Stomach (tissue), 8 donors: ENCODE measurements at regions not wholly inside any gene's neighbourhood (a gene's known extent, or its start where the extent isn't known, plus 50 kb on each side); places are given as distances from the start of the nearest gene placed in this dataset.
"Not testable (repeated sequence)": the region's sequence is repeated elsewhere in the genome, so short reads cannot be mapped to it uniquely, and the experiment has no call there.

Experiments
- DNase-seq, 2 donors: peaks; one replicate each; pipeline versions ENCODE4 v3.0.0 to v3.0.0-alpha.2; 2013 to 2019
- H3K27ac ChIP-seq, 5 donors: fragments of 200-600 bp in 4 of 5; sonication (generic) in 4 of 5; one replicate each; pipeline ENCODE4 v1.5.1; 2013 to 2019; ENCODE audit warnings: mild to moderate bottlenecking in 1 of 5, moderate library complexity in 1 of 5
- H3K27me3 ChIP-seq, 3 donors: fragments of 200-600 bp; sonication (generic); one replicate each; pipeline ENCODE4 v1.5.1; 2017 to 2019; ENCODE audit warnings: mixed run types in 1 of 3
- H3K36me3 ChIP-seq, 4 donors: fragments of 200-600 bp; sonication (generic); 1 replicate in 3 of 4; 2 replicates in 1 of 4; pipeline ENCODE4 v1.5.1; 2016 to 2019
- H3K4me1 ChIP-seq, 4 donors: fragments of 200-600 bp; sonication (generic); one replicate each; pipeline ENCODE4 v1.5.1; 2016 to 2019
- H3K4me3 ChIP-seq, 4 donors: fragments of 200-600 bp; sonication (generic) in 3 of 4; one replicate each; pipeline ENCODE4 v1.5.1; 2016 to 2019; ENCODE audit warnings: mild to moderate bottlenecking in 1 of 4
- H3K9me3 ChIP-seq, 4 donors: fragments of 200-600 bp; sonication (generic); one replicate each; pipeline ENCODE4 v1.5.1; 2016 to 2019
- CTCF ChIP-seq, 7 experiments: fragments of 450-650 bp in 4 of 7; fragments of 200-600 bp in 3 of 7; sonication (generic) in 3 of 7; IDR thresholded peaks; one replicate each; pipeline ENCODE4 v1.5.1; 2016 to 2019; ENCODE audit warnings: antibody characterized with exemption in 7 of 7, control low read depth in 2 of 7, mild to moderate bottlenecking in 1 of 7
- EP300 ChIP-seq: sonication (generic); formaldehyde crosslinking; IDR thresholded peaks from one replicate; pipeline ENCODE4 v1.6.1; 2017; ENCODE audit warnings: antibody characterized with exemption
- POLR2A ChIP-seq, 4 donors: fragments of 450-650 bp; IDR thresholded peaks; one replicate each; pipeline ENCODE4 v1.6.1; 2016; ENCODE audit warnings: antibody characterized with exemption in 4 of 4, control low read depth in 2 of 4, mild to moderate bottlenecking in 1 of 4, moderate library complexity in 1 of 4
- POLR2AphosphoS5 ChIP-seq, 3 donors: sonication (generic); formaldehyde crosslinking; IDR thresholded peaks; one replicate each; pipeline ENCODE4 v1.6.1; 2016; ENCODE audit warnings: antibody characterized with exemption in 3 of 3
- WGBS, 5 donors: extraction: QIAGEN DNeasy Blood & Tissue Kit in 3 of 5; methylation state at CpG; one replicate each; pipeline versions ENCODE4 v1.1.5 to v1.1.7; 2013 to 2018; 5-methylcytosine and 5-hydroxymethylcytosine counted together
- intact Hi-C: fragments of 100-400 bp; cut with DNase I; formaldehyde crosslinking; loops from one replicate; pipeline ENCODE4 v1.15.1; 2023; ENCODE audit warnings: low total_unique reads
- donor health status: healthy with polysubstance abuse.
- donor health status: Bipolar disorder and iron deficiency.
- donor health status: healthy.

DNA sequence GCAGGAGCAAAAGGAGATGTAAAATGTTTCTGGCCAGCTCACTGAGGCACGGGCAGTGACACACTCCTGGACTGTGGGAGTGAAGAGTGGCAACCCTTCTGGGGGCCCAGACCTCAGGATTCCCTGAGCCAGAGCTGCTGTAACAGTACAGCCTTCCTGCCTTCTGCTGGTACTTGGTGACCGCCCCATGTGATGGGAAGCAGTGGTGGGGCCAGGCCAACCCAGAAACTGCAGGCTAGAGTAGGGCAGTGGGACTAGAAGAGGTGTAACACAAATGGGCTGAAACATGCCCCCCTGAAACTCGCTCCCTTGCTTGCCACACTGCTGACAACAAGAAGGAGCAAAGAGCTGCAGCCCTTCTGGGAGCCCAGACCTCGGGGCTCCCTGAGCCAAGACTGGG is 217.1 kb upstream of the TRPC4 start:
- DNase-seq: no peak
- intact Hi-C loops: no loop called here
- Histone ChIP-seq H3K4me1 (no peaks in the 10 kb centered on the region), H3K27ac (no peak overlapping the region), H3K27me3 (no peaks in the 10 kb centered on the region), H3K36me3 (peaks cover 0 to 10% (median 6%) of the 10 kb centered on the region in 4 donors), H3K4me3 (no peak overlapping the region), H3K9me3 (peaks cover 0 to 38% (median 24%) of the 10 kb centered on the region in 4 donors)
- 77 to 92% (median 81%) methylated on average over 4 of the region's 4 CpGs for WGBS, 5 donors
- no peak for TF ChIP-seq POLR2AphosphoS5 (IDR thresholded peaks at IDR 0.05)
- TF ChIP-seq CTCF (IDR thresholded peaks at IDR 0.05): no peak
- no peak for TF ChIP-seq POLR2A (IDR thresholded peaks at IDR 0.05)
- no peak for TF ChIP-seq EP300

DNA sequence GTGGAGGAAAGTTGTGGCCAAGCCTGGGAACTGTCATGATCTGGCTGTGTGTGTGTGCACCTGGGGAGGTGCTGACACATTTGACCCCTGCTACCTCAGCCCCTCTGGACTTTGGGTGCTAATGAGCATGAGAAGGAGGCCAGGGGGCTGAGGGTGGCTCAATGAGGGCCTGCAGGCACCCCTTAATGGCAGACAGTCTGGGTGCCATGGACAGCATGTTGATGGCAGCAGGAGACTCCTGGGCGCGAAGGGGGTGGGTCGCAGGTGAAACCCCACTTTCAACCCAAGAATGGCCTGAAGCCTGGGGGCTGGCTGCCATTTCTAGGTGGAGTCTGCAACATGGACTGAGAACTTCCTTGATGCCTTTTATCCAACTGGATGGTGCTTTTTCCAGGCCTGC is 216.4 kb upstream of the TRPC4 start:
- 79 to 100% (median 93%) methylated on average over 3 of the region's 3 CpGs for WGBS, 5 donors
- TF ChIP-seq EP300: no peak
- no peak for TF ChIP-seq POLR2A (IDR thresholded peaks at IDR 0.05)
- TF ChIP-seq CTCF (IDR thresholded peaks at IDR 0.05): no peak
- TF ChIP-seq POLR2AphosphoS5 (IDR thresholded peaks at IDR 0.05): no peak
- DNase-seq: no peak
- no peak overlapping the region for H3K4me3 ChIP-seq
- intact Hi-C loops: no loop called here
- H3K27ac ChIP-seq: no peak overlapping the region
- no peaks in the 10 kb centered on the region for H3K27me3 ChIP-seq
- peaks cover 0 to 43% (median 26%) of the 10 kb centered on the region in 4 donors for H3K9me3 ChIP-seq
- no peaks in the 10 kb centered on the region for H3K4me1 ChIP-seq
- H3K36me3 ChIP-seq: peaks cover 0 to 10% (median 6%) of the 10 kb centered on the region in 4 donors

DNA sequence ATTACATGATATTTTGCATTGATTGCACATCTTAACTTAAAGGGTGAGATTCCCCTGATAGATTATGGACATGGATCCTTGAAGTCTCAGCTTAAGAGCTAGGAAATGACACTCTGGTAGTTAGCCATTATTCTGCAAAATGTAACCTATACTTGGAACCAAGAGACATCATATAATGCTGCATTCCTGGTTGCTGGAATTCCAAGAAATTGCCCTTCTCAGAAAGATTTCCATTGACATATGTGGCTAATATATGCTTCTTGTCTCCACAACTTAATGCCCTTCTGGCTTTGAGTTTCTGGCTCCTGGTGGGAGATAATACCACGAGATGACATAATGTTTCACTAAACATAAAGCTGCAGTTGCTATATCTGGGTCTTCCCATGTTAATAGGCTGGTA is 204.4 kb upstream of the TRPC4 start:
- TF ChIP-seq EP300: no peak
- TF ChIP-seq POLR2A (IDR thresholded peaks at IDR 0.05): no peak
- no peak for TF ChIP-seq POLR2AphosphoS5 (IDR thresholded peaks at IDR 0.05)
- TF ChIP-seq CTCF (IDR thresholded peaks at IDR 0.05): no peak
- WGBS, 5 donors: 63 to 84% (median 75%) methylated on average over 1 of the region's 1 CpG

DNA sequence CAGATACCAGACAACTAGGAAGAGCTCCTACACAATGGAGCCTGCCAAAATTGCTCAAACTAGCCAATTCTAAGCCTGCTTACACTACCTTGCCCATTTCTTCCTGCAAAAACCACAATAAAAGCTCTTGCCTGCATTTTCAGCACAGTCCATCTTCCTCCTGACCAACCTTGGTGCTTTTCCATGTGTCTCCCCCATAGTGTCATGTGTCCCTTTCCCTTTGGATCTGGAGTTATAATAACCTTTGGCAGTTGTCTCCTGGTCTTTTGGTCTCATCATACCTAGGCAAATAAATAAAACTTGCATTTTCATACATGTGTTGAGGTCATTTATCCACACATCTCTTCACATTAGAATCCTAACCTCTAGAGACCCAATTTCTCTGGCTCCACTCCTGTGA is 203.1 kb upstream of the TRPC4 start:
- TF ChIP-seq EP300: no peak
- TF ChIP-seq POLR2AphosphoS5 (IDR thresholded peaks at IDR 0.05): no peak
- no peak for TF ChIP-seq CTCF (IDR thresholded peaks at IDR 0.05)
- TF ChIP-seq POLR2A (IDR thresholded peaks at IDR 0.05): no peak
- Histone ChIP-seq H3K4me1 (no peaks in the 10 kb centered on the region), H3K27ac (no peak overlapping the region), H3K36me3 (no peaks in the 10 kb centered on the region), H3K9me3 (peaks cover 0 to 5% (median 2%) of the 10 kb centered on the region in 4 donors), H3K4me3 (no peak overlapping the region), H3K27me3 (no peaks in the 10 kb centered on the region)
- DNase-seq: no peak
- intact Hi-C loops: no loop called here

More for the DNA sequence above, 204.4 kb upstream of the TRPC4 start:
- no peak overlapping the region for H3K27ac ChIP-seq
- no peak overlapping the region for H3K4me3 ChIP-seq
- no peaks in the 10 kb centered on the region for H3K9me3 ChIP-seq
- intact Hi-C loops: no loop called here
- no peak for DNase-seq
- no peaks in the 10 kb centered on the region for H3K27me3 ChIP-seq
- H3K4me1 ChIP-seq: no peaks in the 10 kb centered on the region
- no peaks in the 10 kb centered on the region for H3K36me3 ChIP-seq

DNA sequence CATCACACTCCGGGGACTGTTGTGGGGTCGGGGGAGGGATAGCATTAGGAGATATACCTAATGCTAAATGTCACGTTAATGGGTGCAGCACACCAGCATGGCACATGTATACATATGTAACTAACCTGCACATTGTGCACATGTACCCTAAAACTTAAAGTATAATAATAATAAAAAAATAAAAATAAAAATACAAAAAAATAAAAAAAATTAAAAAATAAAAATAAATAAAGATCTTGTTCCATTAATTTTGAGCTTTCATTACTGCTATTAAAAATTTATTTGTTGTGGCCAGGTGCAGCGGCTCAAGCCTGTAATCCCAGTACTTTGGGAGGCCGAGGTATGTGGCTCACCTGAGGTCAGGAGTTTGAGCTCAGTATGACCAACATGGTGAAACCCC is 201.8 kb upstream of the TRPC4 start:
- WGBS, 5 donors: 93 to 96% (median 95%) methylated on average over 5 of the region's 5 CpGs
- H3K27ac ChIP-seq, H3K4me1 ChIP-seq, H3K36me3 ChIP-seq, intact Hi-C loops, DNase-seq, H3K9me3 ChIP-seq, H3K4me3 ChIP-seq, H3K27me3 ChIP-seq: not testable (repeated sequence)
